Mucosa of stomach (tissue), 1 donor: ENCODE measurements at regions not wholly inside any gene's neighbourhood (a gene's known extent, or its start where the extent isn't known, plus 50 kb on each side); places are given as distances from the start of the nearest gene placed in this dataset.

ENCODE experiments used
- H3K27me3 ChIP-seq: one replicate; pipeline ENCODE4 v1.7.0; 2013; ENCODE audit warnings: mild to moderate bottlenecking, low read length; ENCODE audit not compliant: control insufficient read depth, insufficient read depth
- H3K36me3 ChIP-seq: one replicate; pipeline ENCODE4 v1.7.0; 2013; ENCODE audit warnings: low read length; ENCODE audit not compliant: control insufficient read depth, insufficient read depth
- H3K4me1 ChIP-seq: one replicate; pipeline ENCODE4 v1.7.0; 2013; ENCODE audit warnings: mild to moderate bottlenecking, low read length; ENCODE audit not compliant: control insufficient read depth, insufficient read depth
- H3K4me3 ChIP-seq: one replicate; pipeline ENCODE4 v1.7.0; 2013; ENCODE audit warnings: low read length
- H3K9ac ChIP-seq: one replicate; pipeline ENCODE4 v1.7.0; 2013; ENCODE audit warnings: mild to moderate bottlenecking, low read length, moderate library complexity
- H3K9me3 ChIP-seq: one replicate; pipeline ENCODE4 v1.7.0; 2013; ENCODE audit warnings: mild to moderate bottlenecking, low read length, moderate library complexity; ENCODE audit not compliant: control insufficient read depth
- donor health status: Pancreatic carcinoma.

DNA sequence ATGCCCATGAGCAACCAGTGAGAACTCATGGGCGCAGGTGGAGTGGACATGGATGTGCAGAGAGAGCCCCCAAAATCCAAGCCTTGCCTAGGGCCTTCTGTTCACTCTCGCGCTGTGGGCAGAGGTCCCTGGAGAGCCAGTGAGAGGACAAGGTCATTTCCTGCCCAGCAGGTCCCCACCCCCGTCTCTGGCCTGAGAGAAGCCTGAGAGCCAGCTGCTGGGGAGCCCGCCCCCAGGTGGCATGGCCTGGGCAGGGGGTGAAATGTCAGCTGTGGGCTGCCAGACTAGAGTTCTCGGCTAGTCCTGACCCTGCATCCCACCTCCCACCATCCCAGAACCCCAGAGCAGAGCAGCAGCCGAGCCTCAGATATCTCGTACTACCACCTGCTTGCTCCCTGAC is 85.3 kb downstream of the BARX1 start:
- Histone ChIP-seq H3K36me3 (no peaks in the 10 kb centered on the region), H3K4me3 (no peak overlapping the region), H3K27me3 (peaks cover 8% of the 10 kb centered on the region)

DNA sequence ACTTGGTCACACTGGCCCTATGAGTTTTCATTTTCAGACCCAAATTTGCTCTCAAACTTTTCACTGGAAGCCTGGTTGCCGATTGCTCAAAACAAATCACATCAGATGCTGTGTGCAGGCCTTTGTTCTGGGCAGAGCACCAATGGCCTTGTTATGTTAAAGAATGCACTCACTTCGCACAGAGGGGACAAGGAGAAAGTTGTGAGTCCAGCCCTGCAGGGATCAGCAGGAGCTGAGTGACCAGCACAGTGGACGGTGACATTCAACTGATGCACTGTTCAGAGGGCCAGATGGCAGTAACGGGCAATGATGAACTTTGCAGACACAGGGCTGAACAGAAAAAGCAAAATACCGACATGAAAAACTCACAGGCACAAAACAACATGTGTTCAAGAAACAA is 86.1 kb downstream of the BARX1 start:
- no peaks in the 10 kb centered on the region for H3K4me1 ChIP-seq
- H3K9me3 ChIP-seq = peaks cover 1% of the 10 kb centered on the region
- H3K9ac ChIP-seq = no peak overlapping the region
- no peak overlapping the region for H3K4me3 ChIP-seq
- peaks cover 12% of the 10 kb centered on the region for H3K27me3 ChIP-seq
- no peaks in the 10 kb centered on the region for H3K36me3 ChIP-seq

More for the DNA sequence above, 85.3 kb downstream of the BARX1 start:
- H3K9me3 ChIP-seq = peaks cover 7% of the 10 kb centered on the region
- H3K9ac ChIP-seq = no peak overlapping the region
- no peaks in the 10 kb centered on the region for H3K4me1 ChIP-seq

DNA sequence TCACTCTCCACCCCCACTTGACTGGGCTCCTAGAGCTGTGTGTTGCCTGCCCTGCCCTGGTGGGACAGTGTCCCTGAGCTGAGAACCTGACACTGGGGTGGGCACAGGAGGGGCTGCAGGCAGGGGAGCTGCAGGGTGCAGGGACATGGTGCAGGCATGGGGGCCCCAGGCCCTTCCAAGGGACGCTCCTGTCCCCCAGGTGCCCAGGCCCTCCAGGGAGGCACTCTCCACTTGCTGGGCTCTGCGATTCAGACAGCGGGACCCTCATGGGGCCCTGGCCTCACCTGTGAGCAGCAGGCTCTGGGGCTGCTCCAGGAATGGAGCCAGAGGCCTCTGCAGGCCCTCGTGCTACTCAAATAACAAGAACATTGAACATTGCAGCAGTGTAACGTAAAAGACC is 89.4 kb downstream of the BARX1 start:
- Histone ChIP-seq H3K36me3 (no peaks in the 10 kb centered on the region), H3K4me1 (no peaks in the 10 kb centered on the region), H3K9me3 (no peaks in the 10 kb centered on the region), H3K4me3 (no peak overlapping the region), H3K9ac (no peak overlapping the region), H3K27me3 (peaks cover 21% of the 10 kb centered on the region)

DNA sequence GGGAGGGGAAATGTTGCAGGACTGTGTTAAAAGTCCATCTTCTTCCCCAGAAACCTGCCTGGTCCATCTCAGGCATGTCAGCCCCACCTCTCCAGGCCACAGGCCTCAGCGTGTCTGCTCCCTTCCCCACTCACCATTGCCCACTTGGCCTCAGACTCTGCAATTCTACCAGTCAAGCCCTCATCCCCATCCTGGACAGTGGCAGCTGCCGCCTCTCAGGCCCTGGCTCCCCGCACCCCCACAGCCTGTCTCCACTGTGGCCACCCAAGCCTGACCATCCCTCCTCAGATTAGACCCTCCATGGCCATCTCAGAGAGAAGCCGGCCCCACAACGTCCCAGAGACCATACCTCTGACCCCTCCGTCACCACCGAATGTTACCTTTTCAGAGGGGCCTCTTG is 89.9 kb downstream of the BARX1 start:
- Histone ChIP-seq H3K27me3 (peaks cover 26% of the 10 kb centered on the region), H3K4me3 (no peak overlapping the region), H3K9me3 (no peaks in the 10 kb centered on the region), H3K9ac (no peak overlapping the region), H3K36me3 (no peaks in the 10 kb centered on the region), H3K4me1 (no peaks in the 10 kb centered on the region)

DNA sequence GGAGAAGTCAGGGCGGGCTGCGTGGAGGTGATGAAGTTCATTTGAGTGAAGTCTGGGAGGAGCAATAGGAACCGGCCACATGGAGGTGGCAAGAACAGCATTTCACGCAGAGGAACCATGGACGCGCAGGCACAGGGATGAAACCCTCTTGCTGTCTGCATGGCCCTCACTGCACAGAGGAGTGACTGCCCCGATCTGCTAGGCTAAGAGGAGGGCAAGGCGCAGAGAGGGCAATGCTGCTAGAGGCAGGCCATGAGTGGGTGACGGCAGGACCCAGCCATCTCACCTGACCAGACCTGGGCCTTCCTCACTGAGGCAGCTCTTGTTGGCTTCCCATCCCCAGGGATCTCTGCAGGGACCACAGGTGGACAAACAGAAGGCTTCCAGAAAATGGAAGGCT is 90.3 kb downstream of the BARX1 start:
- Histone ChIP-seq H3K4me3 (no peak overlapping the region), H3K9me3 (no peaks in the 10 kb centered on the region), H3K9ac (no peak overlapping the region), H3K36me3 (no peaks in the 10 kb centered on the region), H3K4me1 (no peaks in the 10 kb centered on the region), H3K27me3 (peaks cover 30% of the 10 kb centered on the region)

DNA sequence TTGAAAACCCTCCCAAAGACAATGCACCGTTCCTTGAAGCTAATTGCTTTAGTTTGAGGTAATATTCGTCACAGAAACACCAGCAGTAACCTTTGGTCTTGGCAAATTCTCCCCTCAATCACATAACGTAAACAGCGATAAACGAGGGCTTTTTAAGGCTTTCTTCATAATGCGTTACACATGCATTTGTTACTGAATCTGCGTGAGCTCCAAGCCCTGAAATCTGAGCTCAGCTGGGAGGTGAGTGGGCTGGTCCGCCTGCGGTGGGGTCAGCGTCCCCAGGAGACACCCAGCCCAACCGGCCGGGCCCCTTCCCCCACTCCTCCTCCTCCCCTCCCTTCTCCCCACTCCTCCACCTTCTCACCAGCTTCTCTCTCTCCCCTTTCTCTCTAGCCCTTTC is 91.1 kb downstream of the BARX1 start:
- Histone ChIP-seq H3K4me3 (no peak overlapping the region), H3K4me1 (no peaks in the 10 kb centered on the region), H3K9ac (no peak overlapping the region), H3K9me3 (no peaks in the 10 kb centered on the region), H3K27me3 (peaks cover 36% of the 10 kb centered on the region), H3K36me3 (no peaks in the 10 kb centered on the region)

DNA sequence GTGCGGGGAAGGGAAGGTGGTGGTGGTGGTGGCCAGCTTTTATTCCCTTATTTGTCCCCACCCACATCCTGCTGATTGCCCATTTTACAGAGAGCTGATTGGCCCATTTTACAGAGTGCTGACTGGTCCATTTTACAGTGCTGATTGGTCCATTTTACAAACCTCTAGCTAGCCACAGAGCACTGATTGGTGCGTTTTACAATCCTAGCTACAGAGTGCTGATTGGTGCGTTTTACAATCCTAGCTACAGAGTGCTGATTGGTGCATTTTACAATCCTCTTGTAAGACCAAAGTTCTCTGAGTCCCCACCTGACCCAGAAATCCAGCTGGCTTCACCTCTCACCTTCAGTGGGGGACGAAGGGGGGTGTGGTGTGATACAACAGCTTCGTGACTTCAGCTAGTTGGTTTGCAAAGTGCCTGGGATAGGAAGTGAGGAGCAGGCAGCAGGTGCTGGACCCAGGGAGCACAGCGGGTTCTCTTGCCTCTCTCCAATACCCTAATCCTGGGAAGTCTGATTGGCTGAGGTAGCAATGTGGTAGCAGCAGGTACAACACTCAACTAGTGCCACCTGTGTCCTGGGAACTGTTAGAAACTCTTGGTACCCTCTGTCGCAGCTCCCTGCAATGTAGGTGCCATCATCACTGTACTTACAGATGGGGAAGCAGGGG is 92.1 kb downstream of the BARX1 start:
- H3K4me1 ChIP-seq = no peaks in the 10 kb centered on the region
- peaks cover 36% of the 10 kb centered on the region for H3K27me3 ChIP-seq
- no peak overlapping the region for H3K9ac ChIP-seq
- no peaks in the 10 kb centered on the region for H3K9me3 ChIP-seq
- no peaks in the 10 kb centered on the region for H3K36me3 ChIP-seq
- no peak overlapping the region for H3K4me3 ChIP-seq

DNA sequence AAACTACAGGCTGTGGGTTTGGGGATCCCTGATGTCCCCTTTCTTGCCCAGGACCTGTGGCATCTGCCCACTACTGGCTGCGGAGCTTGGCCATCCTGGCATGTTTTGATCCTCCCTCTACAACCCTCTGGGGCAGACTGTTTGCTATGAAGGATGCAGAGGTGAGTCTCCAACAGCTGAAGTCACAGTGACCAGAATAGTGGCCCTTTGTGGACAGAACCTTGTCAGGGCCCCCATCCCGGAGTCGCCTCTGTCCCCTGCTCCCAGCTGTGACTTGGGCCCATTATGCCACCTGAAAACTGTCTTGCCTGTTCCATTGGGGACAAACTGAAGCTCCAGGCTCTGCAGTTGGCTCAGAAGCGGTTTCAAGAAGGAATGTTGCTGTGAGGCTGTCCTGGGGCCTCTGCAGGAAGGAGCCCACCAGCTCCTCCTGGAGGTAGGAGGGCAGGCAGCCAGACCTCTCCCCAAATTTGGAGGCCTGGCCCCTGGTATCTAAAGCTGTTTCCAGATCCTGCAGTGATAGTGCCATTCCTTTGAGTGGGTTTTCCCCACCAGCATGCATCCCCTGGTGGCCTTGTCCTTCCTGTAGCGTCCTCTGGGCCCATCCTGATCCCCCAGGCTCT is 93.3 kb downstream of the BARX1 start:
- H3K4me1 ChIP-seq = no peaks in the 10 kb centered on the region
- H3K9ac ChIP-seq = no peak overlapping the region
- H3K36me3 ChIP-seq = no peaks in the 10 kb centered on the region
- no peaks in the 10 kb centered on the region for H3K9me3 ChIP-seq
- peaks cover 43% of the 10 kb centered on the region for H3K27me3 ChIP-seq
- H3K4me3 ChIP-seq = no peak overlapping the region

DNA sequence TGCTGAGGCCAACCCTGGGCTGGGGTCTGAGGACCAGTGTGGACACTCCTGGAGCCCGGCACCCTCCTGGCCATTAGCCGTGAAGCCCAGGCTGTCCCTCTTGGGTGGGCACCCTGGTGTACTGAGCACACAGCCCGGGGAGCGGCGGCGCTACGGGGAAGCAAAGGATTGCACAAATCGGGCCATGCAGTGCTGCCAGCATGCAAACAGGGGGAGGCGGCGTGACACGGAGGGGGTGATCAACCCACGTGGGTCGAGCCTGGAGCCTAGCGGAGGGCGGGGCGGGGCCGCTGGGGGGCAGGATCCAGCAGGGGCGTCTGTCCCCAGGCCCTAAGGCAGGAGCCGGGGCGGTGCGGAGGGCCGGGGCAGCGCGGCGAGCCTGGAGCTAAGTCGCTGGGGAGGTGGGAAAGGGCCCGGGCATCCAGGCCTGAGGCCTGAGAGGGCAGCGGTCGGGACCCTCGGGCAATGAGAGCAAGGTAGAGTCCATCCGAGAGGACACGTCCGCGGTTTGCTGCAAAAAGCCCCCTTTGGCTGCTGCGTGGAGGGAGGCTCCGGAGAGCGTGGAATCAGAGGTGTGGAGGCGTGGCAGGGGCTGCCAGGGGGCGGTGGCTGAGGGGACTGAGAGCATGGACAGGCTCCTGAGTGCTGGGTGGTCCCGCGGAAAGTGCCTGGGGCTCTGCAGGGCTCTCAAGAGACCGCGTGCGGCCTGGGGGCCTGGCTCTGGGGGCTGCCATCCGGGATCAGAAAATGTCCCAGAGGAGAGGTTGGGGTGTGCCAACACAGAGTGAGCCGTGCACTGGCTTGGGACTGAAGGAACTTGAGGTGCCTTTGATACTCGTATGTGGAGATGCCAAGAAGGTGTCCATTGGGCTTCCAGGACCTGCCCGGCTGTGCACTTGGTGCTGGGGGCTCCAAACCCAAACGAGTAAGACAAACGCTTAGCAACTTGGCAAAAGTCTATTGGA is 94.2 kb downstream of the BARX1 start:
- H3K4me3 ChIP-seq = no peak overlapping the region
- peaks cover 44% of the 10 kb centered on the region for H3K27me3 ChIP-seq
- H3K36me3 ChIP-seq = no peaks in the 10 kb centered on the region
- H3K9me3 ChIP-seq = no peaks in the 10 kb centered on the region
- no peak overlapping the region for H3K9ac ChIP-seq
- no peaks in the 10 kb centered on the region for H3K4me1 ChIP-seq

DNA sequence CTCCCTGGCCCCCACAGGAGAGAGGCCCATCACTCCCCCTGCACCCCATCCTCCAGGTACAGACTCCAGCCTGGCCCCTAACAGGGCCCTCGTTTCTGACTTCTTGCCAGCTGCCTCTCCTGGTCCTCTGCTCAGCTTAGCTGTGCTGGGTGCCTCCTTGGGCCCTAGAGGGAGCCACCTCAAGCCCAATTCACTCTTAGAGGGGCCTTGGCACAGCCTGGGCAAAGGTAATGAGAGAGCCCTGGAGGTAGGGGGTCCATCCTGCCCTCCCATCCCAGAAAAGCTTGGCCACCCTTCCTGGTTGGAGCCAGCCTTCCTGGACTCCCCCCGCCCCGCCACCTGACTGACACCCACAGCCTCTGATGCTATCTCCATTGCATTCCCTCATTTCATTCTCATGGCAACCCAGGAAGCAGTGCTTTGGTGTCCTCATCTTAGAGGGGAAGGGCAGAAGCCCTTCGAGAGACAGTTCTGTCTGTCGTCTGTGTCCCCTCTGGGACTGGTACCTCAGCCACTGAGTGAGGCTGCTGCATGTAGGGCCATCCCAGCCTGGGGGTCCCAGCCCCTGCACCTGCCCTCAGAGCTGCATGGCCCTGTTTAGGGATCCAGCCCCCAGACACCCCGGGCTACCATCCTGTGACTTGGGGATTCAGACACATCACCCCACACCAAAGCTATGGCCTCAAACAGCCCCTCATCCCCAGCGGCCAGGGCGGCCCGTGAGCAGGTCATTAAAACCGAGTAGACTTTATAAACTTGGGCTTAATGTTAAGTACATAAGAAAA is 95.5 kb downstream of the BARX1 start:
- Histone ChIP-seq H3K9me3 (no peaks in the 10 kb centered on the region), H3K27me3 (peaks cover 41% of the 10 kb centered on the region), H3K4me3 (no peak overlapping the region), H3K4me1 (no peaks in the 10 kb centered on the region), H3K9ac (no peak overlapping the region), H3K36me3 (no peaks in the 10 kb centered on the region)

DNA sequence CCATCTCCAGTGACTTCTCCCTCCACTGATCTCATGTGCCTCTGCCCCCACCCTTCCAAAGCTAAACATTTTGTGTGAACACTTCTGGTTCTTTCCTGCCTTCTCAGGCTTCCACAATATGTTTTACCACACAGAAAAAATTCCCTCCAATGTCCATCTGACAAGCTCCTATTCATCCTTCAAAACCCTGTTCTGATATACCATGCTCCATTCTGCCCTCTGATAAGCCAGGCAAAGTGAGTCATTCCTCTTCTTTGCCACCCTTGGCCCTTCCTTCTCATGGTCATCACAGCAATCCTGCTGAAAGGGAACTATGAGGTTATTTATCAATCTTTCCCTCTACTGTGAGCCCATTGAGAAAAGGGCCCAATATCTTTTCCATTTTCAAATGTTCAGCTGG is 97.6 kb downstream of the BARX1 start:
- no peaks in the 10 kb centered on the region for H3K36me3 ChIP-seq
- H3K9me3 ChIP-seq = no peaks in the 10 kb centered on the region
- no peaks in the 10 kb centered on the region for H3K4me1 ChIP-seq
- H3K4me3 ChIP-seq = no peak overlapping the region
- H3K27me3 ChIP-seq = peaks cover 34% of the 10 kb centered on the region
- H3K9ac ChIP-seq = no peak overlapping the region
